Hematopoietic multipotent progenitor cell treated with erythropoietin and hydrocortisone succinate and interleukin-3 and kit ligand, for 4 days (in vitro differentiated cells): ENCODE measurements at regions not wholly inside any gene's neighbourhood (a gene's known extent, or its start where the extent isn't known, plus 50 kb on each side); places are given as distances from the start of the nearest gene placed in this dataset.

Source experiments
- DNase-seq: peaks from one replicate; pipeline ENCODE4 v3.0.0-alpha.2; 2015

DNA sequence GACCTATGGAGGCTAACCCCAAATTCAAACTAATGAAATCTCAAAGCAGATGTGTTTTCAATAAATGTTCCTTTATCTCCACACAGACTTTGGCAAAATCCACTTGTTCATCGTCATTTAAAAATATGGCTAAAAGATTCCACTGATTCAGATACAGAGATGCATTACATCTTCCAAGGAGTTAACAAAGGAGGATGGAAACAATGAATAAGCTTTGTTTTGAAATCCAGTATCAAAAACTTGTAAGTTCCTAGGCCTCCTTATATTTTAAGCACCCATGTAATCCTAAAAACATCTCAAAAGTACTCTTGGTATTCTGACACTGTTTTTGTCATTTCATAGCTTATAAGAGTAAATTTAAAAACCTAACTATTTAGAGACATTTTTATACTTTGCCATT, 345.6 kb upstream of the ACTBL2 start:
- DNase-seq = no peak

DNA sequence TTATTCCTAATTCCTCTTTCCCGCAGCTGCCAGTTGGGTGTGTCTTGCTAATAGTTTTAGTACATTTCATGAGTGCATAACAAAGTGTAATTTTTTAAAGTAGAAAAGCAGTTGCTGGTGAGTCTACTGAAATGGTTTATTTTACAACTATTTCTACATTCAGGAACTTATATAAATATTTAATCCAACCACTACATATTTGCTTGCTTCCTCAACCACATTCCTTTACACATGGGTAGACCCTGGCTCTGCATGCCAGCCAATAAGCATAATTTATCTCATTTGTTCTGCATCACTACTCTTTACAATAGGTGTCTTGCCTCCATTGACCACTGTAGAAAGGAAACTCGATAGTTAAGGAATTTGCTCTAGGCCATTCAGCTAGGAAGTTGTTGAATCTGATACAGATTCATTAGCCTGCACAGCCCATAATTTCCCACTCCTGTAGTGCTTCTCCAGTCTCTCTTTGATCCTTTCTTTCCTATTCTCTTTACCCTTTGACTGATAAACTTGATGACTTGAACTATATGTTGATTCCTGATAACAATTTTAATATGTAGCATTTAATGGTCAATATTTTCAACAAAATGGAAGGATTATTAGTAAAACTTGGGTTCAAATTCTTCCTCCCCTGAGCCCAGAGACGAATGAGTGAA, 342.5 kb upstream of the ACTBL2 start:
- DNase-seq = no peak

GRCh38 chr5:57824623-57825022, 342.0 kb upstream of the ACTBL2 start:
- DNase-seq = no peak

DNA sequence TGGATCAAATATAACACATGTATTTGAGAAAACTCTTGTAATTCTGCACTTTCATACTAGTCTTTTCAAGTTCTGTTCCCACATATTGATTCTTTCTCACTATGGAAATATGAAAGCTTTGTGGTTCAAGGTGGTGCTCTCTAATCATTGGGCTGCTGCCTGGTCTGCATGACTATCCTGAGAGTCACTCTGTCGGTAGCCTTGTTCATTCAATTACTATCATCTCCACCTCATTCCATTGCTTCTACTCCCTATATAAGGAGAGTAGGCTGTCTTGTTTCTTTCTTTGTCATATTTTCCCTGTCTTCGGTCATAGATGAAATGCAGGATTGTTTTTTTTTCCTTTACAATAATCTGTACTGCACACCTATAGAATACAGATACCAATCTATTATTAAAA, 341.4 kb upstream of the ACTBL2 start:
- no peak for DNase-seq

- DNase-seq = no peak
Observed at GRCh38 chr5:57822651-57823050, 340.0 kb upstream of the ACTBL2 start.

DNA sequence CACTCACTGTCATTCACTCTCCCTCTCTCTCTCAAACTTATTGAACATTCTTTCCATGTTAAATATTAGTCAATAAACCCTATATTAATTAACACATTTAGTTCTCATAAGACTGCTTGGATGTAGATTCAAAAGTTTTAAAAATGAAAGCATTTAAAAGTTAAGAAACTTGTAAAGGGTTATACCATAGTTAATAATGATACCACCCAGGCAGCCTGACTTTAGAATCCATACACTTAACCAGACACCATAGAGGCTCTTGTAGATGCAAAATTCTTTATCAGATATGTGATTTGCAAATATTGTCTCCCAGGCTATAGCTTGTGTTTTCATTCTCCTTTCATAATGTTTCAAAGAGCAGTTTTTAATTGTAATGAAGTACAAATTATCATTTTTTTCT, 335.8 kb upstream of the ACTBL2 start:
- no peak for DNase-seq

DNA sequence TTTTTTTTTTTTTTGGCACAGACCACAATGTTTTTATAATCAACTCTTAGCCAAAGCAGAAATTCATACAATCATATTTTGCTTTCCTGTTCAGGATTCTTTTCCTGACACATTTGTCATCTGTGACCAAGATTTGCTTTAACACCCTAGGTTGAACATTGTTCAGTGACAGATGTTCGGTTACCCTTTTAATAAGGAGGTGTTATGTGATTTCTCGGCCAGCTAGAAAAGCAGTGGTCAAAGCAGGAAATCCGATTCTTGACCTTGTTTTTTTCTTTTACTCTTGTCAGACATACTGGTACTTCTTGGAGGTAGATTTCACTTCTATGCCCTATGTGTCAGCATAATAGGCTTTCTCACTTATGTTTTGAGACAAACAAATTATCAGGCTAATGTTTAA, 335.3 kb upstream of the ACTBL2 start:
- no peak for DNase-seq

GRCh38 chr5:57817001-57817453, 334.4 kb upstream of the ACTBL2 start:
- DNase-seq = peak; percentile 2

GRCh38 chr5:57816108-57816507, 333.5 kb upstream of the ACTBL2 start:
- no peak for DNase-seq

DNA sequence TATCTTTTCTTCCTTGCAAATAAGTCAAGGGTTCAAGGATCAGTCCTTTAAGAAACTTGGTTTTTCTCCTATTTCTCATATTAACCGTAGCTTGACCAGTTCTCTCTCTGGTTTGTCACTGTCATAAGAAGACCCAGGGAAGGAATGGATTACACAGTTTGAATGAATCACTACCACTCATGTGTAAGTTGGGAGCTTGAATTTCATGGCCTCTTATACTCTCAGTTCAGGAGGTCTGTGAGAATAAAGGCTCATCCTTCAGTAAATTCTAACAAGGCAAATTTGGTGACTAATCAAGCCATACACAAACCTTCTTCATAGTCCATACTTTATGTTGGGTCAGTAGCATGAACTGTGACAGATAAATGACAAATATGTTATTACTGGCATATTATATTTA, 323.1 kb upstream of the ACTBL2 start:
- DNase-seq = no peak

GRCh38 chr5:57805170-57805569, 322.6 kb upstream of the ACTBL2 start:
- no peak for DNase-seq

DNA sequence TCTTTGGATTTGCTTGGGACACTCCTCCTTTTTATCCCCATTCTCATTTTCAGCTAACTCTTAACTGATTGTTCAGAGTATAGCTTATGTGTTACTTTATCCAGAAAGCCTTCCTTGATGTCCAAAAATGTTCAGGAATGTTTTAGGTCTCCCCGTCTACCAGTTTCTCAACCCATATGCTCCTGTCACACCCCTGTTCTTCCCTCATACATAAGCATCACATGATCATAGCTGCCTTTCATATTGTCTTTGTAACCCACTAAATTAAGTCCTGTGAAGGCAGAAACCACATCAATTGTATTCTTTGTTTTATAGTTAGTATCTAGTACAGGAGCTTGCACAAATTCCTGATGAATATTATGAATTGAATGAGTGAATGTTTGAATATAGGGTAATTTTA, 321.9 kb upstream of the ACTBL2 start:
- DNase-seq = no peak

DNA sequence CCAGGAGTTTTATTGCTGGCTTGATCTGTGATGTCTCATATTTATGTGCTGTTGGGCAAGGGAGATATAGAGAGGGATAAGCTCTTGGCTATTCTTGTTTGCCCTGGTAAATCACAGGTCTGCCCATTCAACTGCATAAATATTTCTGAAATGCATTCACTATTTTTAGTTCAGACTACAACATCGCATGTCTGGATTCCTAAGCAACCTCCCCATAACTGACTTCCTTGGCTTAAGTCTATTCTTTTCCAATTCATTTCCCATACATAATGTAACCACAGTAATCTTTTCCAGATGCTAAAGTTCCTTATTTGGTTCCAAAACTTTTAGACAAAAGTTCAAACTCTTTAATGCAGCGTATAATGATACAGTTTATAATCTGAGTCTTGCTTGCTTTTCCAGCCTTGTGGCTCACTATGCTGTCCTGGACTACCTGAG, 321.4 kb upstream of the ACTBL2 start:
- no peak for DNase-seq

DNA sequence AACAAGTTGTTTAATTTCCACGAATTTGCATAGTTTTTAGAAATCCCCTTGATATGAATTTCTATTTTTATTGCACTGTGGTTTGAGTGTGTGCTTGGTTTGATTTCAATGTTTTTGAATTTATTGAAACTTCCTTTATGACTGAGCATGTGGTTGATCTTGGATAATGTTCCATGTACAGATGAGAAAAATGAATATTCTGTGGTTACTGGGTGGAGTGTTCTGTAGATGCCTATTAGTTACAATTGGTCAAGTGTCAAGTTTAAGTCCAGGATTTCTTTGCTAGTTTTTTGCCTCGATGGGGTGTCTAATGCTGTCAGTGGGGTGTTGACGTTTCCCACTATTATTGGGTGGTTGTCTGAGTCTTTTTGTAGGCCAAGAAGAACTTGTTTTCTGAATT, 319.5 kb upstream of the ACTBL2 start:
- DNase-seq = no peak

GRCh38 chr5:57795203-57795602, 312.6 kb upstream of the ACTBL2 start:
- no peak for DNase-seq

DNA sequence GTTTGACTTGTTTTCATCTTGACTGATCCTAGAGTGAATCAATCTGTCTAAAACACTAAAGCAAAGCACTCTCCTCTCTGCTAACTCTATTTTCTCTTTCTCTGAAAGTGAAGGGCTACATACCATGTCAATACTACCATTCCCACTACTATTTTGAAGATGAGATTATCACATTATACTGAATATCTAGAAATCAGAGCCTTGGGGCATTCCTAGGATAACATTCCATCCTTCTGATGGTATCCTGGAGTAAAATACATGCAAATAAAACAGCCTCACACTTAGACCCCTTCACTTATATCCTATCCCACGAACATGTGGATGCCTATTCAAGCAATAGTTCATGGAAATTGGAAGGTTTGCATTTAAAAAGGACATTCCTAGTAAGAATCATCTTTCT, 309.3 kb upstream of the ACTBL2 start:
- no peak for DNase-seq

DNA sequence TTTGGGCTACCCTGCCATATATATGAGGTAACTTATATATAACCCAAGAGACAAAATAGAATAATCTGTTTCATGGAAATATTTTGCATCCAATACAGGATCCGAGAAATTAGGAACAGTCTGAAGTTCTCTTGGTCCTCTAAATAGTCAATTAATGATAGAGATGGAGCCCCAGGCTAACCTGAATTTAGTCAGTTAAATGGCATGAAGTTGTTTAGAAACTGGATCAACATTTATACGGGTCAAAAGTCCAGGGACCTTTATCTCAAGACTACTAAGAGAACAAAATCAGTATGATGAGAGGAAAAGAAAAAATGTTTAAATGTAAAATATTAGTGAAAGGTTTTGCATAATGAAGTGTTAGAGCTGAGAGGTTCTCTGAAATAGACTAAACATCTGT, 303.3 kb upstream of the ACTBL2 start:
- DNase-seq = no peak

DNA sequence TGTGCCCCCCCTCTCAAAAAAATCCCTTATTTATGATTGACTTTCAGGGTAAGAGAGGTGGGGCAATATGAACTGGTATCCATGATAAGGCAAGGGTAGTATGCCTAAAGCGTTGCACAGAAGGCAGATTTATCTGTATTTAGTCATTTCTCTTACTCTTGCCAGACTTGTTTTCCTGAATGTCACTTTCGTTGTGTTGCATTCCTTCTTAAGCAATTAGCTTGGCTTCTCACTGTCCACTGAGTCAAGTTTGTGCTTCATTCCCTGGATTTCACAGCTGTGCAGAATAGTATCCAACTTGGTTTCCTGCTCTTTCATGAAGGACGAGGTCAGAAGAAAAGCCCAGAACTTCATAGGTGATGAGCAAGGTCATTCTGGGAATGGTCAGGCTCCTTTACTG, 301.5 kb upstream of the ACTBL2 start:
- no peak for DNase-seq

- no peak for DNase-seq
Observed at GRCh38 chr5:57783693-57784092, 301.1 kb upstream of the ACTBL2 start.

- no peak for DNase-seq
Observed at GRCh38 chr5:57780961-57781325, 298.3 kb upstream of the ACTBL2 start.

GRCh38 chr5:57780306-57780960, 297.8 kb upstream of the ACTBL2 start:
- no peak for DNase-seq

GRCh38 chr5:57779383-57780223, 297.0 kb upstream of the ACTBL2 start:
- peak; percentile 77 for DNase-seq

DNA sequence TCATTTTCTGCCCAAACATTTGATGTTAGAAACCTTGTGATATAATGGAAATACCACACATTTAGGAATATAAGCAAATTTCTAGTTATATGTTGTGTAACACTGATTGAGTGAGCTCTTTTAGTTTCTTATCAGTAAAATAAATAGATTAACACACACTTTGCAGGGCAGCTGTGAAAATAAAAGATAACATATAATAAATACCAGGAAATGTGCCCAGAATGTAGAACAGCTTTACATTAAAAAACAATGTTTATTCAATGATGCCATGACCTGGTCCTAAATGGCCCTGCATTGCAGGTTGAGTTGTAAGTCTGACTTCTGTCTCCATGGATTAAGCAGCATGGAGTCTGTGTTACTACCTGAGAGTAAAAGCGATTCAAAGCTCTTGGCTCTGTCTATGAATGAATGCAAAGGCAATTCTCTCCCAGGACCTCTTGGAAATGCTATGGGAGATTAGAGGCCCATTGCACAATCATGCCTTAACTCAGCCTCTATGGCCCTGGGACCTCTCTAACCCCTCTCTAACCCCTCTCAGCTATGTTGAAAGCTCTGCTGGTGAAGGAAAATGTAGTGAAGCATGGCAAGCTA, 296.0 kb upstream of the ACTBL2 start:
- no peak for DNase-seq

DNA sequence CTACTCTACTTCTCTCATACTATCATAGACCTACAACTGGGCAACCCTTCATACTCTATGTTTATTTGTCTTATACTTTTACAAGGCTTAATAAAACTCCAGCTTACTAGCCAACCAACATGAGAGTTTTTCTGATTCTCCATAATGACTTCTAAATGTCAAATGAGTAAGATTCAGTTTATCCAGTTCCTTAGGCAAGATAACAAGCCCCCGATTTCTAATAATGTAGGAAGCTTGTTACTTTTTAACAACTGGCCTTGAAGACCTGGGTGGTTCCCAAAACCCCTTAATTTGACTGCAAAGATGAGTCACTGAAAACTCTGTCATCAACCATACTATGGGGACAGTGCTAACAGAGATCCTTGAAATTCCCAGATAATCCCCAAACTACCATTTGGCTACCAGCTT, 294.6 kb upstream of the ACTBL2 start:
- DNase-seq = no peak
